HUDEP-2 (cell line): ENCODE measurements at regions not wholly inside any gene's neighbourhood (a gene's known extent, or its start where the extent isn't known, plus 50 kb on each side); places are given as distances from the start of the nearest gene placed in this dataset.
"Not testable (repeated sequence)": the region's sequence is repeated elsewhere in the genome, so short reads cannot be mapped to it uniquely, and the experiment has no call there.

Experiments
- DNase-seq, 76 experiments: peaks; one replicate each; lab custom pipeline; 2025; ENCODE audit not compliant: unreplicated experiment in 76 of 76; lab: John Stamatoyannopoulos, UW

DNA sequence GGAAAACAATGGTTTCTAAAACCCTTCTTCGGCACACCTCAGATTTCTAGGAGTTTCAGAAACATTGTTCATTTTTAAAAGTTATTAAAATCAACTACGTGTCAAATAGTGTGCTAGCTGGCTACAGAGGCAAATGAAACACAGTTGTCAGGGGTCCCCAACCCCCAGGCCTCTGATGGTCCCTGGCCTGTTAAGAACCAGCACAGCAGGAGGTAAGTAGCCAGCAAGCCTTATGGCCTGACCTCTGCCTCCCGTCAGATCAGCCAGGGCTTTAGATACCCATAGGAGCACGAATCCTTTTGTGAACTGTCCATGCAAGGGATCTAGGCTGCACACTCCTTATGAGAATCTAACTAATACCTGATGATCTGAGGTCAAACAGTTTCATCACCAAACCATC is 648.2 kb downstream of the FAM181B start:
- DNase-seq: no peak

DNA sequence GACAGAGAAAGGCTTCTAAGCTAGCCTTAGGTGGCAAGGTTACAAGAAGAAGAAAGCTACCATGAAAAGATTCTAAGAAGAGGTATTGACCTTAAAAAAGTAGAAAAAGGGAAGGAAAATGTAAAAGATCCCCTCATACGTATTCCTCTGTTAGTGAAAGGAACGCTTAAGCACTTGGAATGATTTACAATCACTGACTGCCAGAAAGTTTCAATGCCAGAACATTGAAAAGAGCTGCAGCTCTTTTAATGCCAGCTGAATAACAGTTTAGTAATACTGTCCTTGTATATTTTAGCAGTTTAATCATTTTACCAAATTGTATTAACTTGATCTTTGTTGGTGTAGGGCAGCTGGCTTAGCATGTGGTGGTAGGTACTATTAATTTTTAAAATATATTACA is 650.7 kb downstream of the FAM181B start:
- no peak for DNase-seq

DNA sequence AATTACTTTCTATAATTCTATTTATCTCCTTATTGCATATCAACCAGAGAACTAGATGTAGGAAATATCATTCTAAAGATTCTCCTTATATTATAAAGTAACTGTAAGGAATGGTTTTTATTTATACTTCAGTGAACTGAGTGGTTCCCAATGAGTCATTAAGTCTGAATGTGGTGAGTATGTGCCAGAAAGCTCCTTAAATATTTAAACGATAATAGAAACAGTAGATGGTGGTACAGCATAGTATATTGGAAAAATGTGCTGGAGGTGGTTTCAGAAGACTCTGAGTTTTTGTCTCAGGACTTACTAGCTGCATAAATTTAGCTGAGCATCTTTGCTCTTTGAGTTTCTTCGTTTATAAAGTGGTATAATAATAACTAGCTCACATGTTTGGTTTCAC is 653.5 kb downstream of the FAM181B start:
- no peak for DNase-seq

DNA sequence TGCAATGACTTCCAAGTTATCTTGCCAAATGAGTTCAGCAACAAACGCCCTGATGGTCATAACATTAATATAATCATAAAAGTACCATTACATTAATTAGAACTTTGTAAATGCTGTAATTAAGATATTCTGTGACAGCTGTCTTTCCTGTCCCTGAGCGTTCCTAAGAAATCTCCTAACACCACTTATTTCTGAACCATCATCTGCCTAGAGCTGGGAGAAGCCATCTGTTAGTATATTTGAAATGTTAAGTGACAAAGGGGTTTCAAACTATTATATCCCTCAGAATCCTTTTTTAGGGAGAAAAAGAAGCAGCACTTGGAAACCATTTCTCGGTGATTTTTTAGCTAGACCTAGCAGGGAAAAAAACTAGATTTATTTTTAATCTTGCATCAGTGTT is 657.5 kb downstream of the FAM181B start:
- DNase-seq: no peak

DNA sequence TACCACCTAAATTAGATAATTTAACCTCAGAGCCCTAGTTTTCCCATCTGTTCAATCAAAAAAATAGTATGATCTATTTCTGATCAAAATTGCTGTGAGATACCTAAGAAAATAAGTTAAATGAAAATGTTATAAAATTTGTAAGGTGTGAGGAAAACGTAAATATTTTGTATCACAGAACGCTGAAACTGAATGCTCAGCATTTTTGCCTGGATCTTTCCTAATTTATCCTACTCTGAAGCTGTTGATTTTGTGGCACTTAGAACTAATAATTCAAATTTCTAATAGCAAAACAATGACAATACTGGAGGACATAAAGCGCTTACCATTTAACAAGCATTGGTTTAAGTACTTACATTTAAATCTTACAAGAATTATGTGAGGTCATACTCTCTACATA is 674.2 kb downstream of the FAM181B start:
- DNase-seq: no peak

DNA sequence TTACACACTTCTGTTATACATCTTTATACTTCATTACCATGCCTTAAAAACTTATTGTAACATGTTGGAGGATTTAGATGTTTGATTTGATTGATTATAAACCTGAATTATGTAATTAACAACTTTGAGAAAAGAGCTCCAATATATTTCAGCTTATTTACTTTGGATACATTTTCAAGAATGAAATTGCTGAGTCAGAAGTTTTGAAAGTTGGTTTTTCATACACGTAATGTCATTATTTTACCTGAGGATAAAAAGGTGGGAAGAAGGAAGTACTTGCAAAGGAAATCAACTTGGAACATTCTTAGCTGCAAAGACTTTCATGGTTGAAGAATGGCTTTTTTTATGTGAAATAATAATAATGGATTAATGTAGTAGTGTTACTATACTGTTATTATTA is 677.2 kb downstream of the FAM181B start:
- no peak for DNase-seq

- DNase-seq: no peak
These were observed 684.5 kb downstream of the FAM181B start for GRCh38 chr11:82049199-82049598.

DNA sequence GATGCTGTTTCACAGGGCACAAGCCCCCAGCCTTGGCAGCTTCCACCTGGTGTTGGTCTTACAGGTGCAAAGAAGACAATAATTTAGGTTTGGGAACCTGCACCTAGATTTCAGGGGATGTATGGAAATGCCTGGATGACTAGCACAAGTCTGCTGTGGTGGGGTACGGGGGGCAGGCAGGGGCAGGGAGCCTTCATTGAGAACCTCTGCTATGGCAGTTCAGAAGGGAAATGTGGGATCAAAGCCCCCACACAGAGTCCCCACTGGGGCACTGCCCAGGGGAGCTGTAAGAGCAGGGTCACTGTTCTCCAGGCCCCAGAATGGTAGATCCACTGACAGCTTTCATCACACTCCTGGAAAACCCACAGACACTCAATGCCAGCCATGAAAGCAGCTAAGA is 686.5 kb downstream of the FAM181B start:
- no peak for DNase-seq

- no peak for DNase-seq
These were observed 686.9 kb downstream of the FAM181B start for GRCh38 chr11:82046778-82047177.

DNA sequence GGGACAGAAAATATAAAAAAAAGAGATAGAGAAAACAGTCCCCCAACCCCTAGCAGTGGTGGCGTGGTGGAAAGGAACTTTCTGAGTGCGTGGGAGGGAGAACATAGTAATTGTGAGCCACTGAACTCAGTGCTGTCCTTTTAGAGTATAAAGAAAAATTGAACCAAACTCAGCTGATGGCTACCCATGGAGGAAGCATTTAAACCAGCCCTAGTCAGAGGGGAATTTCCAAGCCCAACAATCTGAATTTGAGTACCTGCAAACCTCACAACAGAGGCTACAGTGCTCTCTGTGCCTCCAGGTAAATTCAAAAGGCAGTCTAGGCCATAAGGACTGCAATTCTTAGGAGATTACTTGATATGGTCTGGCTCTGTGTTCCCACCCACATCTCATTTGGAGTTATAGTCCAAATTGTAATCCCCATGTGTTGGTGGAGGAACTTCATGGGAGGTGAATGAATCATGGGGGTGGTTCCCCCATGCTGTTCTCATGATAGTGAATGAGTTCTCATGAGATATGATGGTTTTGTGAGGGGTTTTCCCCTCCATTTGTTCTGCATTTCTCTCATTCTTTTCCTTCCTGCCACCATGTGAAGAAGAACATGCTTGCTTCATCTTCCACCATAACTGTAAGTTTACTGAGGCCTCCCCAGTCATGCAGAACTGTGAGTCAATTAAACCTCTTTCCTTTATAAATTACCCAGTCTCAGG is 687.8 kb downstream of the FAM181B start:
- DNase-seq: no peak

DNA sequence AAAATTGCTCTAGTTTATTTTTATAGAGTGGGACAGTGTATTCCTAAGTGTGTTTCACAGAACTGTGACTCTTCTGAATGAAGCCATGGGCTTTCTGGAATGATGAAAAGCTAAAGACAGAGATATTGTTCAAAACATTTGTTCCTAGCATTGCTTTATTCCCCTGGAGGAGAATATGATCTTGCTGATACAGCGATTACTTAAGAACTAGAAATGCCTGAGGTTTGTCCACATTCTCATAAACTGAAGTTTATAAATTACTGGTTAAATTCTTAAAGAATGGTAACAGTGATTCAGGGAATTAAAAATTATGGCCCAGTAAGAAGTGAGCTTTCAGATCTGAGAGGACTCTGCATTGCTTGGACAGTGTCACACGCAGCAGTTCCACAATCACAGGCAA is 690.3 kb downstream of the FAM181B start:
- no peak for DNase-seq

- no peak for DNase-seq
These were observed 691.9 kb downstream of the FAM181B start for GRCh38 chr11:82041764-82042163.

DNA sequence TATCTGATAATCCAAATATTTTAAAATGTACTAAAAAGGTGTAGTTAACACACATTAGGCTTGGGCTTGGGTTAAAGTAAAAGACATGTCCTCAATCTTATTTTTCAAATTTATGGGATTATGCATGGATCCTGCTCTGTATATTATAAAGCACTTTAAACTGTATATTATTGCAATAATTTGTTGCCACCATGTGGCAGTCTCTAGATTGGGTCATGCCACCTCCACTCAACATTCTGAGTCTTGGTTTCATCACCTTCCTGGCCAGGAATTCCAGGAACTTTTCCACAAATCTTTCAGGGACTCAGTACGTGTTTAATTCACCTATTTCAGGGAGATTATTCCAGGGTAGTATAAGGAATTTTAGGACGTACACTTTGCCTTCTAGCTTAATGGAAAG is 695.5 kb downstream of the FAM181B start:
- no peak for DNase-seq

DNA sequence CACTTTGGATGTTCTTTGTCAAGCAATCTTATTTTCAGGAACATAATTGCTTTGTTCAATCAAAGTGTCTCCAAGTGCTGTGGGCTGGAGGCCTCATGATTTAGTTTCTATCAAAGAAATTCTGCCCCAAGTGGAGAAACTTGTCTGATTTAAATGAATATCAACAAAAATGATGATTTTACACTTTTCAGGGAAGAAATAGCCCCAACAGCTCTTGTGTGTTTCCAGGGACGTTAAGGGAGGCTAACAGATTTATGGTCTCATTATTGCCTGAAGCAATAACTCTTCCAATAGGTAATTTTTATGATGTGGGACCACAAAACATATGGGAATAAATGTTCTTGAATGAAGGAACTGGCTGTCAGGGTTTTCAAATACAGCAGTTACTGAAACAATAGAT is 699.1 kb downstream of the FAM181B start:
- no peak for DNase-seq

GRCh38 chr11:82027335-82027734 is 706.3 kb downstream of the FAM181B start:
- not testable (repeated sequence) for DNase-seq

DNA sequence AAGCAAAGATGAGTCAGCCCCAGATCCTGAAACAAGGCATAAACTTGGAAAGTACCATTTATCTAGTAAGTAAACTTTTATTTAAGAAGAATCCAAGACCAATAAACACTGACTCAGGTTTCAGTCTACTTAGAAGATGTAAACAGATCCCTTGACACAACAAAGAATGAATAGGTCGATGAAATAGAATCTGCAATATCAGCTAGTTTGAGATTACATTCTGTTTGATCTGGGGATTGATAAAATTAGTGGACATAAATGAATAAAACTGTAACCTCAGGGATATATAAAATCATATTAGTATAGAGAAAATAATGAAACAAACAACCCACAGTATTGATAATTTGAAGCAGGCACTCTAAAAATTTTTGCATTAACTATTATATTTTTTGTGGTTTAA is 708.9 kb downstream of the FAM181B start:
- DNase-seq: no peak

DNA sequence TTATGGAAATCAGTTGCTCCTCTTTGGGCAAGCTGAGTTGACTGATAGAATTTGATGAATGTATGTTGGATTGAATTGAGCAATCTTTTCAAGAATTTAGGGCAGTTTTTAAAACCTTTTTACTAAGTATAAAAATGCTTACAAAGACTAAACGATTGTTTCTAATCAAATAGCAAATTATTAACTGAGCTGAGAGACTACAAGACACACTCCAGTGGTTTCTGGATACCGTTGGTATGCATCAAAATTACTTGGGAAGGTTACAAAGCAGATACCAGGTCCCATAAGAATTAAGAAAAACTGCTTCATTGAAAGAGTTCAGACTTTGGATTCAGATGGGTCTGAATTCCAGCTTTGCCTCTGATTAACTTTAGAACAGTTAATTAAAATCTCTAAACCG is 721.4 kb downstream of the FAM181B start:
- no peak for DNase-seq

DNA sequence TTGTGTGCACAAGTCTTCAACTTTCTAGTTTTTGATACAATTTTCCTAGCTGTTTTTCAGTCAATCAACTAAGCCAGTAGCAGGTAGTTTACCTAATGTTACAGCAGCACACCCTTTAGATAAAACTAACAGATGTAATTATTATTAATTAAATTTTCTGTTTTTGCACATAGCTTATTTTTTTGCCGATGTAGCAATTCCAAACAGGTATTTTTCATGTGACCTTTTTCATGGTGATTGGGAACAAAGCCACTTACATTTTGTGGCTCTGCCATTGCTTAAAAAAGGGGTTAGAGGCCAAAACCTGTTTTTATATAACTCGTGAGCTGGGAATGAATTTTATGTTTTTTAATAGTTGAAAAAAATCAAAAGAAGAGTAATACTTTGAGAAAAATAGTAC is 724.5 kb downstream of the FAM181B start:
- no peak for DNase-seq

- DNase-seq: no peak
These were observed 726.1 kb downstream of the FAM181B start for GRCh38 chr11:82007521-82007920.

DNA sequence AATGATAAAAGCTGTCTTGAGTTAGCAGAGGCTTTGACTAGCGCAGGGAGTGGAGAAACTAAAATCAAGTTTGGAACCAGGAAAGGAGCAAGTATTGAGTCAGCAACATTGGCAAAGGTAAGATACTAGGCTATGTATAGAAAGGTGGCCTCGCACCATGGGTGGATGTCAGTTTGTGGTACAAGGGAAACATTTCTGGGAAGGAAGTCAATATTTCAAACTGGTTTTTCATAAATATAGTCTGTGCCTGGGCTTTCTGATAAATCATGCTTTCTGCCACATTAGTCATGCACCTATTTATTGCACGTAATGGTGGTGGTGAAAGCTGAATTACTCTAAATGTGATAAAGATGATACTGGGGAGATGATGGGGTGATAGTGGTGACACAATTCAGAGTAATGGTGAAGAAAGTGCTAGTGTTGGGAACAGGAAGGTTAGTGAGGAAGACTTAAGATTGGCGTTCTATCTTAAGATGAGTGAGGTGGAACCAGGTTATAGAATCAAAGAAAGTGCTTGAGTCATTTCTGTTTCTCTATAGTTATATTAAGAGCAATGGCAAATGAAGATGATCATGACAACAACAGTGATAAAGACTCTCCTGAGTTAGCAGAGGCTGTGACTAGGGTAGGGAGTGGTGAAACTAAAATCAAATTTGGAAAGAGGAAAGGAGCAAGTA is 729.0 kb downstream of the FAM181B start:
- no peak for DNase-seq

DNA sequence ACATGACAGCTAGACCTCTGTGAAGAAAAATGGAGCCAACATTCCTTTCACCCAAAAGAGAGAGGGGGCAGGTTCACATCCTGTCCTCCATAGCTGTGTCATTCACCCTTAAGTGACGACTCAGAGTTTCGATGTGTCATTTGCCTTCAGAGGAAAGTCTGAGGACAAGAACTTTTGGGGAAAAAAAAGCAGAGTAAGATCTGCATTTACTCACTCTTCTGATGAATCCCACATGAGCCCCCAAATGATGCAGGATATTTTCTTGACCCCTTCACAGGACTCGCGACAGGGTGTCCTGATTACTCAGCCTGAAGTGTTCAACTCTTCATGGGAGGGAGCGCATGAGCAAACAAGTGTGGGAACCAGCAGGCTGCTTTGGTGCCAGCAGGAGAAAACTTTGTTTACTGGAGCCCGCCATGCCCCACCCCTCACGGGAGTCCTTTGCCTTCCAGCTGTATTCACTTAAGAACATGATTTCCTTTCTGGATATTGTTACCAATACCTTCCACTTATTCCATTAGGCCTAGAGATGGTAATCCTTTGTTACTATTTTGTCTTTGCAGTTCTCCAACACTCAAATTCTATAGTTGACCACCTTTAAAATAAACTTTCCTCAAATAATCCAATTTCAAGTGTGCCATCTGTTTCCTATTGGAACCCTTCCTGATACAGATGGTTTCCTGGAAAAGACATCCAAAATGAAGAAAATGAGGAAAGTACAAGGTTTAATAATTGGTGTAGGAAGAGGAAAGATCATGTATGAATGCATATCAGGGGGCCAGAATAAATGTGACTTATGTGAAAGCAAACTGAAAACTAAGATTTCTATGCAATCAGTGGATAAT is 729.8 kb downstream of the FAM181B start:
- DNase-seq: no peak

GRCh38 chr11:82003024-82003423 is 730.6 kb downstream of the FAM181B start:
- DNase-seq: no peak
